HG02938 (cell line): ENCODE measurements at regions not wholly inside any gene's neighbourhood (a gene's known extent, or its start where the extent isn't known, plus 50 kb on each side); places are given as distances from the start of the nearest gene placed in this dataset.

Experiments
- ATAC-seq: cut with Tn5 transposase; IDR thresholded peaks from one replicate; pipeline ENCODE4 v1.9.1; 2021; ENCODE audit warnings: mild to moderate bottlenecking, moderate library complexity; ENCODE audit not compliant: unreplicated experiment

DNA sequence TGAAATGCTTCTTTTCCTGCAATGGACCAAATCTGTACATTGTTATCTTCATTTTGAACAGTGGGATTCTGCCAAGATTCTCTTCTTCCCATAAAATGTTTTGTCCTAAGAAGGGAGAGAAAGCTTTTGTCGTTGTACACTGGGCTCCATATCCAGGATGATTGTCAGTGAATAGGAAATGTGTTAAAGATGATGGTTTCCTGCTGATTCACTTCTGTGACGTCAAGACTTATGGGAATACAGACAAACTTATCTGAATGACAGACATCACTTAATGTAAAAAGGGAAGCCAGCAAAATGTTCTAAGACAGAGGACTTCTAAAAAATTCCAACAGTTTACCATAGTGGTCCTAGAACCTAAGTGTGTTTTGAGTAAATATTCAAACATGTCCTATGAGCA is 53.7 kb upstream of the HPF1 start:
- no peak for ATAC-seq

GRCh38 chr4:169810325-169811323 is 52.9 kb upstream of the HPF1 start:
- no peak for ATAC-seq

DNA sequence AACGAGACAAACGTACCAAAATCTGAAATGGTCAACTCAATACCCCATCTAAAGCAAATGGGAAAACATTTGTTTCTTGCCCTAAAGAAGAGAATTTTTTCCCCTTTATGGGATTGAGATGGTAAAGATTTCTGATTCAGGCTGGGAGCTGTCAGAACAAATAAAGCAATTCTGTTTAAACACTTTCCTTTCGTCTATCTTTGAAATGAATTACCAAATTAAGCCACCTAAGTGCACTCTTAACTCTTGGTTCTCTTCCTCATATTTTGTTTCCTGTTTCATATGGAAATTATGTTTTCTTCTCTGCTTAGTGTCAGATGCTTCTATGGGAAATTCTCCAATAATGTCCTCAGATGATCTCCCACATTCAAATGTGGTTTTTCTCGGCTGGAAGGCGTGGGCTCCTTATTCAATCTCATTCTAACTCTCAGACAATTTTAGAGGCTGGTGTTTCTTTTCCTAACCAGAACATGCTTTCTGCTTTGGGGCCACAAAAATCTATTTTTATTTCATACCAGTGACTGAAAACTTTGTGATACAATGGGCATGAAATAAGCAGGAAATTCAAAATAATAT is 50.3 kb upstream of the HPF1 start:
- ATAC-seq: no peak
